Mononuclear cell (primary cell): ENCODE measurements at regions not wholly inside any gene's neighbourhood (a gene's known extent, or its start where the extent isn't known, plus 50 kb on each side); places are given as distances from the start of the nearest gene placed in this dataset.

Source experiments
- H3K27me3 ChIP-seq: 2 replicates; pipeline ENCODE4 v1.6.0; 2011; ENCODE audit warnings: low read length, control low read depth; ENCODE audit not compliant: insufficient read depth
- H3K4me1 ChIP-seq: 2 replicates; pipeline ENCODE4 v1.5.1; 2011; ENCODE audit warnings: mild to moderate bottlenecking, low read length, control low read depth; ENCODE audit not compliant: insufficient read depth
- H3K4me3 ChIP-seq: 2 replicates; pipeline ENCODE4 v1.5.1; 2011; ENCODE audit warnings: mild to moderate bottlenecking, low read length, moderate library complexity
- H3K9me3 ChIP-seq: 2 replicates; pipeline ENCODE4 v1.5.1; 2011; ENCODE audit warnings: low read depth, mild to moderate bottlenecking, control low read depth, low read length

DNA sequence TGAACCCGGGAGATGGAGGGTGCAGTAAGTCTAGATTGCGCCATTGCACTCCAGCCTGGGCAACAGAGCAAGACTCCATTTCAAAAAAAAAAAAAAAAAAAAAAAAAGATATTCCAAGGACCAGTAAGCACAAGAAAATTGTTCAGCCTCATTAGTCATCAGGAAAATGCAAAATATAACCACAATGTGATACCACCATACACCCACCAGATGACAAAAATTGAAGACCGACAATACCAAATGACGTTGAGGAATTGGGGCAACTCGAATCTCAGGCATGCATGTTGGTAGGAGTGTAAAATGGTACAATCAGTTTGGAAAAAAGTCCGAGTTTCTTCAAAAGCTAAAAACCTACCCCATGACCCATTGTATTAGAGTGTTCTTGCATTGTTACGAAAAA is 130.2 kb upstream of the FAM9B start:
- H3K27me3 ChIP-seq, result no peaks in the 10 kb centered on the region
- no peak overlapping the region for H3K4me3 ChIP-seq
- H3K9me3 ChIP-seq, result peaks cover 11% of the 10 kb centered on the region
- H3K4me1 ChIP-seq, result no peaks in the 10 kb centered on the region

DNA sequence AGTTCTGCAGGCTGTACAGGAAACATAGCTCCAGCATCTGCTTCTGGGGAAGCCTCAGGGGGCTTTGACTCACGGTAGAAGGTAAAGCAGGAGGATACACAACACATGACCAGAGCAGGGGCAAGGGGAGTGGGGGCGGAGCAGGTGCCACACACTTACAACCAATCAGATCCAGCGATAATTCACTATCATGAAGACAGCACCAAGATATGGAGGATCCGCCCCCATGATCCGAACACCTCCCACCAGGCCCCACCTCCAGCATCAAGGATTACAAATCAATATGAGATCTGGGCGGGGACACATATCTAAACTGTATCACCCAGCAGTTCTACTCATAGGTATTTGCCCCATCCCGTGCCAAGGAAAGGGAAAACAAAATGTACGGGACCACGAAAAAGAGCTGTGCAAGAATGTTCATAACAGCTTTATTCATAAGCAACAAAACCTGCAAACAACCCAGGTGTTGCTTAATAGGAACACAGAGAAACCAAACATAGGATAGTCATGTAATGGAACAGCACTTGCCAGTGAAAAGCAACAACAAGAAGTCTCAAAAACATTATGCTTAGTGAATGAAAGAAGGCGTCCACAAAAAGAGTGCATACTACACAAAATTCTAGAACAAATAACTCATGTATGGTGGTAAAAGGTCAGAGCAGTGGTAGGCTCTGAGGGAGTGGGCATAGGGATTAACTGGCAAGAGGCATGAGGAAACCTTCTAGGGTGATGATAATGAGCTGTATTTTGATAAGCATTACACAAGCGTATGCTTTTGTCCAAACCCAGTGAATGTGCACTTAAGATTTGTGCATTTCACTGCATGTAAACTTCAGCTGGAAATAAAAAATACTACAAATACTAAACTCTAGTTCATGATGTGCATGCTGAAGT is 130.9 kb upstream of the FAM9B start:
- peaks cover 11% of the 10 kb centered on the region for H3K9me3 ChIP-seq
- no peaks in the 10 kb centered on the region for H3K27me3 ChIP-seq
- H3K4me1 ChIP-seq, result no peaks in the 10 kb centered on the region
- no peak overlapping the region for H3K4me3 ChIP-seq

DNA sequence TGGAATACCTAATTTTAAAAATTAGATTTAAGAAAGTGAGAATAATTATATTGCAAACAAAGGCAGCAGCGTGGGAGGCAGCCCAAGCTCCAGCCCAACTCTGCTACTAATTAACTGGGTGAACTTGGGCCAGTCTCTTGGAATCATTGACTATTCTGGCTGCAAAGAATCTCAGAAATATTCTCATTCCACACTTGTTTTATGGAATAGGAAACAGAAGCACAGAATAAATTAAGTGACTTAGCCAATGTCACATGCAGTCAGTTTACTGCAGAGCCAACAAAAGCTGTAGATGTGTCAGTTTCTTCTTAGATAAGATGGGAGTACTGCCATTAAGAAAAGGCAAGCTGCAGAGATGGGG is 132.6 kb upstream of the FAM9B start:
- no peaks in the 10 kb centered on the region for H3K27me3 ChIP-seq
- H3K4me3 ChIP-seq, result no peak overlapping the region
- peaks cover 11% of the 10 kb centered on the region for H3K9me3 ChIP-seq
- no peaks in the 10 kb centered on the region for H3K4me1 ChIP-seq

DNA sequence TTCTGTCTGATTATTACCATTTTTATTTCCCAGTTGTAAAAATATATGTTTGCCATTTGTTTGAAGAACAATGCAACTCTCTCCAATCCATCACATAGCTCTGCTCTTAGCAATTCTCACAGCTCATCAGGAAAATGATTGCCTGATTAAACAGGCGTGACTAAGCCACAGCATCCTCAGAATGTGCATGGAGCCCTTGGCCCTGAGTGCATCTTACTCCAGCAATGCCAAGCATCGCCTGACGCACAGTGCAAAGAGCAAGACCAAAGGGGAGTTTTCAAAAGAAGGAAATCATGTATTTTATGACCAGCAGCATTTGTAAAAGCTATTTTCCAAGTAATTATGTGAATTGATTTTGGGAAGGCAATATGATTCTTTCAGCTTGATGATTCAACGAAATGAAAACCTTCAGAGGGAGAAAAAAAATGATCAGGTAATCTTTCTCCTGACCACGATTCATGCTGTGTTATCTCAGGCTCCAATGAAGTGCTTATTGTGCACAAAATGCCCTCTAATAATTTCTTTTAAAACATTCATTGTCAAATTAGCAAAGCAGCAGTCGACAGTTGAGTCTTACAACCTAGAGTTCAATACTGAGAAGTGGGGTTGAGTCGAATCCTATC is 138.0 kb upstream of the FAM9B start:
- no peaks in the 10 kb centered on the region for H3K4me1 ChIP-seq
- H3K4me3 ChIP-seq, result no peak overlapping the region
- H3K9me3 ChIP-seq, result peaks cover 8% of the 10 kb centered on the region
- no peaks in the 10 kb centered on the region for H3K27me3 ChIP-seq

DNA sequence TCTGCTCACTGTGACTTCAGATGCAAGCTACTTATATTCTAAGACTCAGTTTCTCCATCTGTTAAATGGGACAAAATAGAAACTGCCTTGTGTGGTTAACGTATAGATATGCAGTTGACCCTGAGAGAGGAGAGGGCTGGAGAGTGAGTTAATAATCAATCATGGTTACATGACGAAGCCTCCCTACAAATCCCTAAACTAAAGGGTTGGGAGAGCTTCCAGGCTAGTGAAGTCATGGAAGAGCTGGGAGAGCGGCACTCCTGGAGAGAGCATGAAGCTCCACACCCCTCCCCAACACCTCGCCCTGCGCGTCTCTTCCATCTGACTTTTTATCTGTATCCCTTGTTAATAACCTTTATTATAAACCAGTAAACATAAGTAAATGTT is 138.5 kb upstream of the FAM9B start:
- H3K4me3 ChIP-seq, result no peak overlapping the region
- peaks cover 3% of the 10 kb centered on the region for H3K9me3 ChIP-seq
- no peaks in the 10 kb centered on the region for H3K4me1 ChIP-seq

DNA sequence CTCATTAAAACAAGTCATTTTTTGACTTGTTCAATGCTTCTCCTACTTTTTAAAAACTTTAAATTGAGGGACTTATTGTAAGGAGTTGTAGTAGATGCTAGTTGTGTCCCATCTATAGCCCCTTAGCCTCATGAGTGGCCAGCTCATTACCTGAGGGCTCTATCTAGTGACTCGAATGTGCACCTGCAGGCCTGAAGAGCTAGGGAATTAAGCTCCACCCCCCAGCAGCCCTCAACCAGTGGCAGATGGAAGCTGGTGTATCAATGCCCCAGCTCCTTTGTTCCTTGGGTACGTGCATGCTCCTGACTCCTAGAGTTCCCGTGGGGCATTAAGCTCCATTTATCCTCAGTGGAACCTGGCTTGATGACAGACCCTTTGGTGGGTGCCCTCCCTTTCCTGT is 146.7 kb upstream of the FAM9B start:
- H3K4me1 ChIP-seq, result no peaks in the 10 kb centered on the region
- H3K27me3 ChIP-seq, result no peaks in the 10 kb centered on the region
- no peak overlapping the region for H3K4me3 ChIP-seq
- no peaks in the 10 kb centered on the region for H3K9me3 ChIP-seq

More for the DNA sequence above, 138.5 kb upstream of the FAM9B start:
- no peaks in the 10 kb centered on the region for H3K27me3 ChIP-seq

DNA sequence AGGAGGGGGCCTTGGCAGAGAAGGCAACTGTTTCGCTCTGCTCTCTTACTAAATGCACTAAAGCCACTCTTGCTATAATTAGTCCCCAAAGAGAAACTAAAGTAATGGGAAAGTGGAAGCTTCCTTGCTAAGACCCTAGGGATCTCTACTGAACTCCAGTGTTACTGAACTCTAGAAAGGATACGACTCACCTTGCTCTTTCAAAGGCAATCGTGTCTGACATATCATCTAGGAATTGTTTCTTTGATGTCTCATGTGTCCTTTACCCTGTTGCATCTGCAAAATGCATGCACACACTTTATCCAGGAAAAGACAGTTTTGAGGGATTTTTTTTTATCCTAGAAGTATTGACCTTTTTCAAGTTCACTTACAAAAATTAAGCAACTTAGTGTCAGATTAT is 148.1 kb upstream of the FAM9B start:
- Histone ChIP-seq H3K4me3 (no peak overlapping the region), H3K27me3 (no peaks in the 10 kb centered on the region), H3K4me1 (no peaks in the 10 kb centered on the region), H3K9me3 (no peaks in the 10 kb centered on the region)

DNA sequence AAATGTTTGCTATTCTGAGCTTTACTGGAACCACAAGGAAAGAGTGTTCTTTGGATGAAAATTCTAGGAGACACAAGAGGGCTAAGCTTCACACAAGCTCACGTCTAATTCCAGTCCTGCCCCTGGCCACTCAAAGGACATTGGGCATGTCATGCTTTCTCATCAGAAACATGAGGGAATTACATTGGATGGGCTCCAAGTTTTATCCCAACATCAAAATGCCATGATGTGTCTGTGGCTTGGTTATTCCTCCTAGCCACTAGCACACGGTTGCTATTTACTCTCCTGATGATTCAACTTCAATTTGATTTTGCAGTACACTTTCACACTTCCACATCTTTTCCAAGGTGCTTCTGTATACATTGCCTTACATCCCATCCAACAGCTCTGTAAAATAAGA is 149.6 kb upstream of the FAM9B start:
- no peak overlapping the region for H3K4me3 ChIP-seq
- no peaks in the 10 kb centered on the region for H3K4me1 ChIP-seq
- no peaks in the 10 kb centered on the region for H3K27me3 ChIP-seq
- H3K9me3 ChIP-seq, result no peaks in the 10 kb centered on the region

DNA sequence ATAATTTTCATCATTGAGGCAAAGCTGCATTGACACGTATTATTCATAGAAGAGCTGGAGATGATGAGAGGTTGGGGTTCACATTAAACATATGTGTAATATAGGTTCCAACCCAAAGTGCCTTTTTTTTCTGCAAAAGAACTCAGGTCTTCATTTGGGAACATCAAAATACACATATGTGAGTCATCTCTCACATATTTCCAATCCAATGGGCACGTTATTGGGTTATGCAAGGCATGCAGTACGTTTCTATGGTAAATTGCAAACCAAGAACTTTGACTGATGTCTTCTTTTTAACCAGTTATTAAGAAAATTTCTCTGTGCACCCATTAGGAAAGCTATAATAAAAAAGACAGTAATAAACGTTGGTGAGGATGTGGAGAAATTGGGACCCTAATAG is 150.3 kb upstream of the FAM9B start:
- Histone ChIP-seq H3K4me1 (no peaks in the 10 kb centered on the region), H3K4me3 (no peak overlapping the region), H3K27me3 (no peaks in the 10 kb centered on the region), H3K9me3 (no peaks in the 10 kb centered on the region)

DNA sequence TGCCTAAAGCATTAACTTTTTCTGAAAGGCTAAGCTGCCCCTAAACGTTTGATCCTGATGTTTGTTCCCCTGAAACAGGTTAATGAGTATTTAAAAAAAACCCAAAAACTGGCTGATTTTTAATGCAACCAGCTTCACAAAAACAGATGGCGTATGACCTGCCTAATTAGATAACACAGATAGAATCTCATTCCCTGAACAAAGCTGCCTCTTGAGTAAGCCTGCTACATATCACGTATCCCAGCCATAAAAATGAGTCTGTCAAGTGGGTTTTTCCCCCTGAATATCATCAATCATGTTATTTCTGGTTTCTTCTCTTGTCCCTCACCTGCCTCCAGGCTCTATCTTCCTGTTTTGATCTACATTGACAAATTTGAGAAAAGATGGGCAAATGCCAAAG is 154.2 kb upstream of the FAM9B start:
- no peaks in the 10 kb centered on the region for H3K4me1 ChIP-seq
- H3K4me3 ChIP-seq, result no peak overlapping the region
- H3K9me3 ChIP-seq, result no peaks in the 10 kb centered on the region
- no peaks in the 10 kb centered on the region for H3K27me3 ChIP-seq

DNA sequence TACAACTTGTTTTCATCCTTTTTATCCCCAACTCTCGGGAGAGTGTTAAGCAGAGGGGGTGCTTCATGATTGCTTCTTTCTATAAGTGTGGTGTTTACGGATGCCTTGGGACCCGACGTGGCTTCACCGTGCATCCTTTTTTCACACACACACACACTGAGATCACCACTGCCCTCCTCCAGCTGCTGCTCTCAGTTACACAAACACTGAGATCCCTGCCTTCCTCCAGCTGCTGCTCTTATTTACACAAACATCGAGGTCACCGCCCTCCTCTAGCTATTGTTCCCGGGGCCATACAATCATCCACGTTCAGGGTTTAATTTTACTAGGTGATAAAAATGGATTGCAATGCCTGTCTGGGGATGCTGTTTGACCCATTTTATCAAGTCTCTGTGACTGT is 155.4 kb upstream of the FAM9B start:
- Histone ChIP-seq H3K27me3 (no peaks in the 10 kb centered on the region), H3K4me3 (no peak overlapping the region), H3K9me3 (no peaks in the 10 kb centered on the region), H3K4me1 (no peaks in the 10 kb centered on the region)

DNA sequence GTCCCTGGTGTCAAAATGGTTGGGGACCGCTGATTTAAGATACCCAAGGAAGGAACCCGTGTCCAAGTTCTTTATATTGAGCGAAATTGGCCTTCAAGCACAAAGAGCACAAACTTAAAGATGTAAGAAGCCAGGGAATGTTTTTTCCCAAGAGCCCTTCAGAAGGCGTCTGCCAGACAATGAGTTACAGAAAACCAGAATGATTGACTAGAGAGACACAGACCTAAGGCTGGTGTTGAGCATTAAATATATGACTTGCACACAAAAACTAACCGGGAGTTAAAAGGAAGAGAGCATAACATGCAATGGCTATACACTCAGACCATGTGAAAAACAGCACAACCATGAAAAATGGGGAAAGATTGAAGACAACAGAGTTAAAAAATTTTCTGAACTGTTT is 157.5 kb upstream of the FAM9B start:
- no peaks in the 10 kb centered on the region for H3K27me3 ChIP-seq
- no peaks in the 10 kb centered on the region for H3K9me3 ChIP-seq
- H3K4me1 ChIP-seq, result no peaks in the 10 kb centered on the region
- no peak overlapping the region for H3K4me3 ChIP-seq

DNA sequence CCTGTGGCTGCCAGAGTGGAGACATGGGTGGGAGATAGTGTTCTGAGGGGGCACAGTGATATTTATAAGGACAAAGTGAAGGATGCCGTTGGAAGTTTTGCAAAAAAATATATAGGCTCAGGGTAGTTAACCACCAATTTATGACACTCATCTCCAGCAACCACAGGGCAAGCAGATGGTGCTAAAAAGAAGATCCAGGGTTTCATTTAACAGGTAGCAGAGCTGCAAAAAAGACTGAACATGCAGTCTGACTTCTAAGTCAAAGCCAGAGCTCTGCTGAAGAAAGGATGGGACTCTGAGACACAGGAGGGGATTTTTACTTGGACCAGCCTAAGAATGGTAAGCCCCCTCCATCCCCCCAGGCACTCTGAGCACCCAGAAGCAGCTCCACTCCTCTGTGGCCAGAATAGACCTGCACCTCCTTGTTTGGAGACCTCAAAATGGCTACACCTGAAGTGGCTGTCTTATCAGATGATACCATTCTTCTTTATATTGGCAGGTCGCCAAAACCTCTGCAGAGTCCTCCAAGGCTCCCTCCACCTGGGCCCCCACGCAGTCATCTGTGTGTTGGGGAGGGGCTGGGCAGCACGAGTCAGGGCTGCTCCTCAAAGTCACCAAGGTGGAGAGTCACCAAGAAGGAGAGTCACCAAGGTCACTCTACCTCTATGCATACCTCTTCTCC is 161.4 kb upstream of the FAM9B start:
- Histone ChIP-seq H3K4me3 (no peak overlapping the region), H3K9me3 (no peaks in the 10 kb centered on the region), H3K27me3 (no peaks in the 10 kb centered on the region), H3K4me1 (no peaks in the 10 kb centered on the region)

DNA sequence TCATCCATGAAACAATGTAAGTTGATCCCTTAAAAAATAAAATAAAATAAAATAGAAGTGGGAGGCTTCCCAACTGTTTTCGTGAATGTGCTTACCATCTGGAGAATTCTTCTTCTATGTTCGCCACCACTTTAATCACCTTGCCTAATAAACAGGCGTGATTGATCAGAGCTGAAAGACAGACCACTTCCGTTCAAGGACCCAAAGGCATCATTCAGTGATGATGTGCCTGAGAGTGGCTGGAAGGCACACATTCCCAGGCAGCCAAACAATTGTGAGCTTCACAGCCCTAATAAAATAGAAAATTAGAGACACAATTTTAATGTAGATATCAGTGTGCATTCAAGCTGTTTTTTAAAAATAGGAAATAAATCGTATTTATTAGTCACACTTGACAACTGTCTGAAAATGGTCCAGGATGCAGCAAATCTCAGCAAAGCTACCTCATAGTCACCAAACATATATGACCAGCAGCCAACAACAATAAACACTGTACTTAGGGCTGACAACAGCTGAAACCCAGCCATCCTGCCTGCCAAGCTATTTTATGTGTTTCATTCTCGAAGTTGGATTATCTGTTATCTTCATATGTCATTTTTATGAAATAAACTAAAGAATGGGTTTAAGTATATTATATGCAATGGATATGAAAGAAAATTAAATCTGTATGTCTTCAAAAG is 163.2 kb upstream of the FAM9B start:
- H3K4me1 ChIP-seq, result no peaks in the 10 kb centered on the region
- H3K9me3 ChIP-seq, result no peaks in the 10 kb centered on the region
- H3K27me3 ChIP-seq, result no peaks in the 10 kb centered on the region
- H3K4me3 ChIP-seq, result no peak overlapping the region

DNA sequence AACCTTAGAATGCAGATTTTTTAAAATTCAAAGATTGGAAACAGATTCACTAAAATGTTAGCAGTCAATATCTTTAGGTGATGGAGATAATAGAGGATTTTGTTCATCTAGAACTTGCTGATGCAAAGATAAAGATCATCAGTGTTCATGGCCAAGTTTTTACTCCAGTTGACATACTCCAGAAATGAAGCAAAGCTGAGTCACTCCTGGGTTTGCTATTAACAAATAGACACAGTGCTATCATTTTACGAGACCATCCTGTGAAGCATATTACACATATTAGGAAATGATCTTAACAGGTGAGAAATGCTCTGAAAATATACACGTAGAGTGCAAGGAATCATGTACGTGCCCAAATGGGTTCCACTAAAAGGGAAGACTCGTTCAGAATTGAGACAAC is 170.6 kb upstream of the FAM9B start:
- Histone ChIP-seq H3K4me3 (no peak overlapping the region), H3K27me3 (no peaks in the 10 kb centered on the region), H3K4me1 (no peaks in the 10 kb centered on the region), H3K9me3 (no peaks in the 10 kb centered on the region)
